D341Med (cell line): ENCODE measurements at regions not wholly inside any gene's neighbourhood (a gene's known extent, or its start where the extent isn't known, plus 50 kb on each side); places are given as distances from the start of the nearest gene placed in this dataset.

Experiments
- DNase-seq: peaks from one replicate; pipeline ENCODE4 v3.0.0; 2012; ENCODE audit warnings: low spot score

DNA sequence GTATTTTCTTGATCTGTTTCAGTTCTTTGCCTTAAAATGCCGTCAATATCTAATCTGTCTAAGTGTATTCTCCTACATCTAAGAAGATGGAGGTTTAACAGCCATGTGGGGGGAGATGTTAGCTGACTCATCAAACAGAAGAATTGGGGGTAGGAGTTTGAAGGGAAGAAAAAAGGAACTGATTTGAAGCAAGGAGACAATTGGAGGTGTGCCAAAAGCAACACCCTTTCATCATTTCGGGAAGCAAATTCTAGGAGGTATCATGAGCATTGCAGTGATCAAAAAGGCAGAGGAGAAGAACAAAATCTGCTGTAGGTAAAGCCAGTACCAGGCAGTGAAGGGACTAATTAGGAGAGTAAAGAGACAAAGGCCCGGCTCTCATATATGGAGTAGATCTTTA is 337.3 kb upstream of the TBC1D5 start:
- no peak for DNase-seq

DNA sequence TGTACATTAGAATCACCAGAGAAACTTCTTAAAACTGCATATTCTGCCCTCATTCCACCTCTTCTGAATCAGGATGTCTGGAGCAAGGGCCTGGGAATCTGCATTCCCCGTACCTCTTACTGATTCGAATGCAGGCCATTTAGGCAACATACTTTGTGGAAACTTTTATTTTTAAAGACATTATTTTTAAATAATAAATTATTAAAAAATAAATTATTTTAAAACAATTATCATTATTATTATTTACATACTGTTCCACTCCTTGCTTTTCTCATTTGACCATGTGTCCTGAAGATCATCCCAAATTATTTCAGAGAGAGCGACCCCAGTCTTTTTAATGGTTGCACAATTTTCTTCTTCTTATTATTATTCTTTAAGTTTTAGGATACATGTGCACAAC is 336.6 kb upstream of the TBC1D5 start:
- no peak for DNase-seq

DNA sequence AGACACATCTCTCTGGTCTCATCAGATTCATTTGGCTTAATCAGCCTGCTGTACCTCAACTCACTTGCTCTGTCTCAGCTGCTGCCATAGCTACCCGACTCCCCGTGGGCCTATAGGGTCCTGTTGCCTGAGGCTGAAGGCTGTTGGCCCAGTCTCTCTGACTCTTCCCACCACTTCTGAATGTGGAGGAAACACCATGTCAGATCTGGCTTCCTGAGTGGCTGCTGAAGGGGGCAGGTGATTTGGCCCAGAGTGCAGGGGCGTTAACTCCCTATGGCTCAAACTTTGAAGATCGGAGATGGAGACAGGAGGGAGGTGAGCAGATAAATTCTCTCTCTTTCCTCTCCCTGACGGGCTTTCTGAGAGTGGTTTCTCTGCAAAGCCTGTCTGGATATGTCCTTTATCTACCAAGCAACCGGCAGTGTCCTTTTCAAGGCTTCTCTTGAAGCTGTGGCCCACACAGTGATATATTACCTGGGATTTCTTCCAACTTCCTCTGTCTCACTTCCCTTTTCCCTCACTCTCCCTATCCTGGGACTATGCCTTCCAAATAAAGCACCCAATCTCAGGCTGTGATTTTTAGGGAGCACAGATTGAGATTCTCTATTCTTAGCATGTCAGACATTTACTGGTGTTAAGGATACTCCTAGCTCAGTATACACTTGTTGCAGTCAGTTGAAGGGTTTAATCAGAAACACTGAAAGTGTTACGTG is 334.9 kb upstream of the TBC1D5 start:
- no peak for DNase-seq

DNA sequence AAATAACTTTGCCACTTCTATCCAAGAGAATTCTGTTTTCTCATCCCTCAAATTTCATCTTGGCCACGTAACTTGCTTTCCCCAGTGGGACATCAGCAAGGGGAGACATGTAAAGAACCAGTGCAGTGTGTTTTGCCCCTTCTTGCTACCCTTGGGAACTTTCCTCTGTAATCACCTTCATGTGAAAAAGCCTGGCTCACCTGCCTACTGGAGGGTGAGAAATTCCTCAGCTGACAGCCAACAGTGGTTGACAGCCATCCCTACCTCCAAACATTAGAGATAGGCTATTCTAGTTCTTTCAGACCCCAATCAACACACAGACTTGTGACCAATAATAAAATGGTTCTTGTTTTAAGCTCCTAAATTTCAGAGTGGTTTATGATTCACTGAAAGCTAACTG is 333.9 kb upstream of the TBC1D5 start:
- no peak for DNase-seq

DNA sequence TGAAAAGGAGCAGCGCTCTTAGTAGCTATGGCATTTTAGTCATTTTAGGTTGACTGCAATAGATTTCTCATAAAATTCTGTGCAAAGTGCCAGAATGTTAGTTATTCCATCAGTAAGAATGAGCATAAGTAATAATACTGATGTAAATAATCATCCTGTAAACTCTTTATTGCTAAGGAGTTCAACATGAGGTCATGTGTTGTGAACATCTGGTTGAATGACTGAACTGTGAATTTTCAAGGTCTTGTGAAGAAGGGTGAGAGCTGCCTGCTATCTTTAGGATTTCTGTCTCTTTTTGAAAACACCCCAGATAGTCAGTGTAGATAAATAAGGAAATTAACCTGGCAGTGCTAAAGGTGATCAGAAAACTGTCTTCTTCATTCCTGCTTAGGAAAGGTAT is 333.4 kb upstream of the TBC1D5 start:
- DNase-seq: no peak

DNA sequence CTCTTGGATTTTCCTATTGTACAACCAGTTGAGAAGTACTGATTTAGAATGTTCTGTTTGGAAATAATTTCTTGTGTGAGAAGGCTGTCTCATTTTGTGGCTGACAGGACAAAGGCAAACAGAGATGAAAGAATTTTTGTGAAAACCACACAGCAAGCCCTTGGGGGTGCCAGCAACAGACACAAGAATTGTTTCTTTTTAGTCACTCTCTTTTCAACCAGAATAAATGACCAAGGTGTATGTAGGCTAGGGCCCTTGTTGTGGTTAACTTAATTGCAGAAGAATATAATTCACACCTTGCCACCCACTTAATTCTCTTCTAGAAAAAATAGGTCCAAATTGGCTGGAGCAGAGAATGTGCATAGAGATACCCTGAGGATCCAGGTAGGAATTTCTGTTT is 329.4 kb upstream of the TBC1D5 start:
- no peak for DNase-seq

DNA sequence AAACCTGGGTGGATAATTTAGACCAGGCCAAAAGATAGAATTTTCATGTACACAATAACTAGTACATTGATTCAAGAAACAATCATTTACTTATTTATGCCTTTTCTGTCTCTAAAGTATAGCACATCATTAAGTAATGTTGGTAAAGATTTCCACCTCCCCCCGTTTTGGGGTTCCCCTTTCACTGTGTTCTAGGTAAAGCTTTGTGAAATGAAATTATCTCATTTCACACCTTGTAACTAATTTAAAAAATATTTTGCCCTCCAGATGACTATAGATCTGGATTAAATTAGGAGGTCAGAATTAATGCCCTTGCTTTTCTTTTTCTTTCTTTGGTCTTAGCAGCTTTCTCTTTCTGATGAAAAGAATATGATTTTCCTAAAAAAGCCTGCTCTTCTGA is 328.5 kb upstream of the TBC1D5 start:
- no peak for DNase-seq

DNA sequence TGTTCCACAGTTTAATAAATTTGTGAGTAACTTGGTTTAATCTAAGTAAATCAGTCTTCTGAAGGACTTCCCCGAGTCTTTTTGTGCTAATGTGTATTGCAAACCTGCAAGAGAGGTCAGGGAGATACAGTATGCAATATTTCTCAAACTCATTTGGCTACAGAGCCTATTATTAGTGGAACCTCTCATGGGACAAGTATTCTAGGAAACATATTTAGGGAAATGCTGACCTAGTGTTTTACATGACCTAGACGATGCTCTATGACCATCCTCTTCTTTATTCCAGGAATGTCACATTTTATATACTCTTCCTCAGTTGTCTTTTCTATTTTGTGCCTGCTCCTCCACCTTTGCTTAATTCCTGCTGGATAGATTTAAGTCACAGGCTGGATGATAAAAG is 327.8 kb upstream of the TBC1D5 start:
- DNase-seq: no peak

DNA sequence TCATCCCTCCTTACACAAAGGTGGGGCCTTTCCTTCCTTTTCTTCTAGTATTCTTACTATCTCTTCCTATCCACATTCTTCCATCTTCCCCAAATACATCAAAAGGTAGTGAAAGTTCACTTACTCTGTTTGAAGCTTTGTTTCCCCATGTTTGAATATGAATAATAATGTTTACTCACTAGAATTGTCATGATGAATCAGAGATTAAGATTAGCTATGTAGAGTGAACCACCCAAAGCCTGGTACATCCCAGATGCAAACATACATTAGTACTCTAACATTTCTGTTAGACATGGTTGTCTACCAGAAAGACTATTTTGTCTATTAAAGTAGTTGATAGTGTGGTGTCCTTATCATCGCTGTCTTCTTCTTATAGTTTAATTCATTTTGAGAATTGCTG is 327.1 kb upstream of the TBC1D5 start:
- DNase-seq: no peak

DNA sequence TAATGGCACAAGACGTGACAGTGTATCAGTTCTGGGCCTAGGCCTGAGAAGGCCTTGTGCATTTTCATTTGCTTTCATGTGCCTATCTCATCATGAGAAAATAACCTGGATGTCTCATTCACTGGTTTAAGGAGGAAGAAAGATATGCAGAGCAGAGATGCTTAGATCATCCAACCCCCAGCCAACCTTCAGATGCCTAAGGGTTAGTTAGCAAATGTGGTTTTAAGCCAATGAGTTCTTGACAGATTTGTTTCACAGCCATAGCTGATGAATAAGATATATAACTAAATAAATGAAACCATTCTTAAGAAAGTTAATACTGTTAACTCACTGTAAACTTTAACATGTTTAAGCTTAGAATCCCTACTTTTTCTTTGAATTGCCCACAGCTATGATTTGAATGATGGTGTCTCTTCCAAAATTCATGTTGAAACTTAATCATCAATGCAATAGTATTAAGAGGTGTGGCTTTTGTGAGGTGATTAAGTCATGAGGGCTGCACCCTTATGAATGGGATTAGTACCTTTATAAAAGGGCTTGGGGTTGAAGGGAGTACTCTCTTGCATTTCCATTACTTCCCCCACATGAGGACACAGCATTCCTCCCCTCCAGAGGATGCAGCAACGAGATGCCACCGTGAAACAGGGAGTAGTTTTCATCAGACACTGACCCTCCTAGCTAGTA is 324.6 kb upstream of the TBC1D5 start:
- no peak for DNase-seq

DNA sequence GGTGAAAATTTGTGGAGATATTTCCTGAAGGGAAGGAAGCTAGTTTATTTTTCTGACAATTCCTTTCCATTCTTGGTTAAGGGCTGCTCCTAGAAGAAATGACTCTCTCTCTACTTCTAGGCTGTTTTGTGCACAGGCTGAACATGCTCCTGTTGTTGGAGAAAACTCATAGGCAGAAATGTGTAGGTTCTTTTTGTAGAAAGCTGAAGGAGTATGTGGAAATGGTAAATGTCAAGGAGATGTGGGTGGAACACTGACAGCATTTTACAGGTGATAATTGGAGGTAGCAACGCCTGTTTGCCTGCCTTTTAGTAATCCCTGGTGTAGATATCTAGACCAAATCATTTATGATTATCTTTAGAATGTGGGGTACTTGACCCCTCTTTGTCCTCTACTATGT is 322.2 kb upstream of the TBC1D5 start:
- DNase-seq: no peak

DNA sequence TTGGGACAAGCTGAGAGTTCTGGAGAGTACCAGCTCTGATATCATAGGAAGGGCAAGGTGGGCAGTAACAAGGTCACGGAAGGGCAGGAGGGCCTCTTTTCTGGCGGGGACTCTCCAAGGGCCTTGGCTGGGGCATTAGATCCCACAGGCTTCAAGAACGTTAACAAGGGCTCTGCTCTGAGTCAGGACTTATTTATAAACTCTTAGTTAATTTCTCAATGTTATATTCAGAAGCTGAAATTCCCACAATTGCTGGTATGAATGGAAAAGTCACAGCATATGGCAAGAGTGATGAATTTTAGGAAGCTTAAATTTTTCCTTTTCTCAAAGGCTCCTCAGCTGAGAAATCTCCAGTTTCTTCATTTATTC is 320.2 kb upstream of the TBC1D5 start:
- DNase-seq: no peak

DNA sequence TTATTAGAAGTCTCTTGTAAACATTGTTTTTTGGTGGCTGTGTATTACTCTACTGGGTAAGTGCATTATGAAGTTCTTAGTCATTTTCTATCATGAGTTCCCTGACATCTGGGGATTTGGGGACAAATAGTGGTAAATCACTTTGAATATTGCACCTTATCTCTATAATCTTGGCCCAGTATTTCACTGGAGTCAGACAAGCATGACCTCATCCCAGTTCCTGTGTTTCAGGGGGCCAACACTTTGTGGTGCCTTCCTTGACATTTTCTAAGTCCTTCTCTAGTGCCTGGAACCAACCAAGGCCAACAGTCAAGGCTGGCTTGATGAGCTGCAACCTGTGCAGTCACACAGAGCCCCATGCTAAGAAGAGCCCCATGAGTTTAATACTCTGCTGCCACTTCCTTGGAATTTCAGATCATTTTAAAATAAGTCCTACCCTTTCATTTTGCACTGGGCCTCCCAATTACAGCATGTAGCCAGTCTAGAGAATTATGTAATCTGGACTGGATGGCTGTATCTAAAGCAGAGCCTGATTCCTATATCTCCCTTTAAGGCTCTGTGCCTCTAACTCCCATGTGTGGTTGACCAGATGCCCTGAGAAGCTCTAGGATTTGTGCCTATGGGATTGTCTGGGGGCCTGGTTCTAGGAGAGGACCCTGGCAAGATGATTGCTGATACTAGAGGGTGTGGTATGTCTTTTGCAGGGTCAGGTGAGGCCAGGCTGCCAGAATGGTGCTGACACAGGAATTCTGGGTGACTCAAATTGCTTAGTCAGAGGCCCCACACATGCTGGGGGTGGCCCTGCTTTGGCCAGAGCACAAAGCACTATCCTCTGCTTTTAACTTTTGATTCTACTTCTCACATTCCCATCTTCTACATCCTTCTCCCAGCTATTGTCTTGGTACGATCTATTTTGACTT is 319.6 kb upstream of the TBC1D5 start:
- no peak for DNase-seq

DNA sequence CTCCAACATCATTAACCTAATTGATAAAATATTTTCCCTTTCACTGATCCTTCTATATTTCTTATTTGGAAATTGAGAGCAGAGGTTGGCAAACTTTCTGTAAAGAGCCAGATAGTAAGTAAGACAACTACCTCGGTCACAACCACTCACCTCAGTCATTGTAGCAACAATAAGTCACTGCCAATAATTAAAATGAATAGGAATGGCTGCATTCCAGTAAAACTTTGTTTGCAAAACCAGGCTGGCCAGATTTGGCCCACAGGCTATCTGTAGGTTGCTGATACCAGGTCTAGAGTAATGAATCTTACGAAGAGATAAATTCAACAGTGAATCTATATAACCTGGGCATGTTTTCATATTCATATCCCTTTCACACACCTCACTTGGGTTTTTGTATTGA is 316.2 kb upstream of the TBC1D5 start:
- no peak for DNase-seq

DNA sequence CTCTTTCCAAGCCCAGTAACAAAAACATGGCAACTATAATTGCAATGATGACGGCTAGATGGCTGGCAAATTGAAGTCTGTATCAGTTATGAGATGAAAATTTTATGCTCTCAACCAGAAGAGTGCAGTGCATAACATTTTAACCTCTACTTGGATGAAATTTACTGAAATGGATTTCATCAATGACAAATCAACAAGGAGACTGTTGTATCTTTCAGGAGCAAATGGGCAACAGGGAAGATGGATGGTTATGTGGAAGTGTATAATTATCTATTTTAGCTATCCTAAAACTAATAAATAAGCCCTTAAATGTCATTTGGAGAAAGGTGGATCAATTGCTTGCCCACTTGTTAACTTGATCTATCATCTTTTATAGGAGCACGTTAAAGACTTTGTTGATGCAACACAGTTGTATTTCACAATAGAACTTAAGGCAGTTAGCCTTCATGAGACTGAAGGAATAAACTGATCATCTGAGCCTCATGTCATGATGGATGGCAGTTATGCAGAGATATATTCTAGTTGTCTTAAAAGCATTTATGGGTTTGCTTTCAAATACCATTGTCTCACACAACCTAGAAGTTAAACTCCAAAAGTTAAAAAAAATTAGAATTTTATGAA is 315.1 kb upstream of the TBC1D5 start:
- no peak for DNase-seq

DNA sequence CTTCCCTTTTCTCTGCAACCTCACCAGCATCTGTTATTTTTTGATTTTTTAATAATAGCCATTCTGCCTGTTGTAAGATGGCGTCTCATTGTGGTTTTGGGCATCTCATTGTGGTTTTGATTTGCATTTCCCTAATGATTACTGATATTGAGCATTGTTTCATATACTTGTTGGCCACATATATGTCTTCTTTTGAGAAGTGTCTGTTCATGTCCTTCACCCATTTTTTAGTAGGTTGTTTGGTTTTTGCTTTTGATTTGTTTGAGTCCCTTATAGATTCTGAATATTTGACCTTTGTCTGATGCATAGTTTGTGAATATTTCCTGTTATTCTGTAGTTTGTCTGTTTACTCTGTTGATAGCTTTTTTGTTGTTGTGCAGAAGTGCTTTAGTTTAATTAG is 312.2 kb upstream of the TBC1D5 start:
- DNase-seq: no peak

DNA sequence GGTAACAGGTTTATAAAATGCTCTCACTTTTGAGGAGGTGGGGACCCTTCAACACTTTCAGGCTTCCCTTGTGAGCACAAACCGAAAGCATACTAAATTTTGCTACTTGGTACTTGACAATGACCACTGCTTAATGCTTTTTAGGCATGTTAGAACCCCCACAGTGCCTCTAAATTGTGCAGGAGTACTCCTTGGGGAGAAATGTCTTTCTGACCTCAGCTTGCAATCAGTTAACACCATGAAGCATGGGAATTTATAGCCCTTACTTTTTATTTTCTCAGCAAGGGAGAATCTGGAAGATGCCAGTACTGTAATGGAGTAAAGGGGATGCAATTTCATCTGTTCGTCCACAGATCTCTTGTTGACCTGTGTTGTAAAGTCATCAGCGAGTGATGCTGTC is 308.9 kb upstream of the TBC1D5 start:
- DNase-seq: no peak

DNA sequence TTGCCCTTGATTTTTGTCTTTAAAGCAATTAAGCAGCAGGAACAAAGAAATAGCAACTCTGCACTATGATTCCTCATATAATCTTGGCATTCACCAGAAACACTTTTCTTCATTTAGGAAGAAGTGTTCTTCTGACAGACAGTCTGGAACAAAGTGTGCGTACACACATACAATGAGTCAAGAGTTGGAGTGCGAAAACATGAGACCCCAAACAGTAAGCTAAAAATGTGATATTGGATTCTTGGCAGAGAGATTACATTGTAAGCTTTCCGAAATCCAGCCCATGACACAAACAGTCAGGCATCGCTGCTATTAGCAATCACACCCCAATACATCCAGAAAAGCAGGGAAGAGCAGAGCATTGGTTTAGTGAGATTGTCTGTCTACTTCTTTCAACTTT is 306.7 kb upstream of the TBC1D5 start:
- DNase-seq: no peak

DNA sequence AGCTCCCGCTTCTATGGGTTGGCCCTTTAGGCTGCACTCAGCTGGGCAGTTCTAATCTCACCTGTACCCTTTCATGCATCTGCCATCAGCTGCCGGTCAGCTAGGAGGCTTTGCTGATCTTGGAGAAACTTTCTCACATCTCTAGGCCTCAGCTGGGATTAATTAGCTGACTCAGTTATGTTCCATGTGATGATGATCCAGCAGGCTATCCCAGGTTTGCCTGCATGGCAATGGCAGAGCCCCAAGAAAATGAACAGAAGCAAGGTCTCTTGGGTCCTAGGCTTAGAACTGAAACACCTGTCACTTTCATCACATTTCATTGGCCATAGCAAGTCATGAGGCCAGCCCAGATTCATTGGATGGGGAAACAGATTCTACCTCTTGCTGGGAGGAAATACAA is 304.6 kb upstream of the TBC1D5 start:
- no peak for DNase-seq

DNA sequence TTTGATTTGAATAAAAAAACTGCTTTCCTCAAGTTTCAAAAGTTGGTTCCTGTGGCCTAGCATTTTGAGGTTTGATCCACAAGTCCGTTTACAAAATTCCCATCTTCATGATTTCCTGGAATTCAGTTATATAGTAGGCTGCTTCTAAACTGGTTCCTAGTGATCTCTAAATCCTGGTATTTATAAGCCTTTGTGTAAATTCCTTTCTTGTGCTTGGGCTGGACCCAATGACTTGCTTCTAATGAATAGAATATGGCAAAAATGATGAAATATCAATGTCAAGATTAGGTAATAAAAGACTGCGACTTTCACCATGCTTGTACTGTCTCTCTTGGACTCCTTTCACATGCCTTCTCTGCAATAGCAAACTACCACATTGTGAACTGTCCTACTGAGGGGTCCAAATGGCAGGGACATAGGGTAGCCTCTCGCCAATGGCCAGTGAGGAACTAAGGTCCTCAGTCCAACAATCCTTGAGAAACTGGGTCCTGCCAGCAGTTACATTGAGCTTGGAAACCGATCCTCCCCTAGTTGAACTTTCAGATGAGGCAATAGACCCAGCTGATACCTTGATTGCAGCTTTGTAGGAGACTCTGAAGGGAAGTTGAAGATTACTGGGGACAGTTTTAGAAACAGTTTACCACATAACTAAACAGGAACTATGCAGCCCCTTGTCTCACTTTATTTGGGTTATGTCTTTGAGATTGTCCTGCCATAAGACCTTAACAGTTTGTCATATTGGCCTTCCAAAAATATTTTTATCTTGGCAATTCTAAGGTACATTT is 303.9 kb upstream of the TBC1D5 start:
- DNase-seq: no peak

DNA sequence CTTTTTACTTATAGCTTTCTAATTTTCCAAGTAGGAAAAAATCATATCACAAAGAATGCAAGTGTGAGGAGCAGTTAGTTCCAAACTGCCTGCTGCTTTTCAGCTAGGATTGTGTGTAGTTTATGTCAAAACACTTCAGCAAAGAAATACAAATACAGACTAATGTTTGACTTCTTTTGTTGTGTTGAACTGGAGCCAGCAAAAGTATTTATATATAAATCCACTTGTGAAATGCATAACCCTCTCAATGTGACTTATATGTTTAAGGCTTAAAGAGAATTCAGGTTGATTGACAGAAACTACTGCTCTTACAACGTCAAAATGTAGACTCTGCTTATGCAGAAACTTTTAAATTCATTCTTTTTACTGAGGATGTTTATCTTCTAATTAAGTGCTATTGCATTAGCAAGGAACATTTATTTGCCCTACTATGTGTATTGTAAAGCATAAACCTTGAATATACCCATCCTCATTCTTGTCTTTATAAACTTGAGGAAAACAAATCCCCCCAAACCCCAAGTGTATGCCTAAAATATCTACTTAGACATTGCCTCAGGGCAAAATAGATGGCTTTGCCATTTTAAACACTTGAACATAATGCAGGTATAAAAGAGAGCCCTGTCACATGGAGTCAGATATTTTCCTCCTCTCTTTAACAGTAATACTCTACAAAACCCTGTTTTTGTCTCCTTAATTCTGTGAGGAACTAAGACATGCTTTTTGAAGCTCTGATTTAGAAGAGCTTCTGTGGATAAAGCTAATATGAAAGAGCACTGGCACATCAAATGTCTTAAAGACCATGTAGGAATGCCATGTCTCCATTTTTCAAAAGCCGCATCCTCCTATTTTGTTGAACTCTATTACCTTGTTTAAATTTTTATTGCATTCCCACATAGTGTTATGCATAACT is 302.8 kb upstream of the TBC1D5 start:
- DNase-seq: no peak
